ENCODE measurements at regions not wholly inside any gene's neighbourhood (a gene's known extent, or its start where the extent isn't known, plus 50 kb on each side); places are given as distances from the start of the nearest gene placed in this dataset.
A peak's percentile ranks its signal among the peaks of the same experiment; 100 is the strongest.

DNA sequence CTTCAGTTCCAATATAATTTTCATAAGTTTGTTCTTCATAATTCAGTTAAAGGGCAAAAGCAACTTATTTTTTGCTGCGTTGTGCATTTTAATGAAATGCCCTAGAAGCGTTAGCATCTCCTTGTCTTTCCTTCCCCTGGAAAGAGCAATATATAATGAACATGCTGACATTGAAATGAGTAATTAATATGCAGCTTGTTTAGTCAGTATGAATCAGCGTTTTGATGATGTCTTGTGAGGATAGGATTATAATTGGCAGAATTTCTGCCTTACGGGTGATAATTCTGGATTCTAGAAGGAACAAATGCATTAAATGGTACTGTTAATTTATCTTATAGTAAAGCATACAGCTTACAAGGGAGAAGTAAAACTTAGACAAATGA is 152.3 kb upstream of the MMADHC start:
- DNase-seq (ENCODE audit: missing footprints) = no peak
- no peak for ATAC-seq
- intact Hi-C loops (cut with DNase I) = no loop called here

GRCh38 chr2:149739171-149739882 is 151.8 kb upstream of the MMADHC start:
- ATAC-seq = no peak
- DNase-seq (ENCODE audit: missing footprints) = no peak
- intact Hi-C loops (cut with DNase I) = no loop called here

GRCh38 chr2:149738767-149739166 is 151.2 kb upstream of the MMADHC start:
- ATAC-seq = no peak
- no peak for DNase-seq (ENCODE audit: missing footprints)
- intact Hi-C loops (cut with DNase I) = no loop called here

DNA sequence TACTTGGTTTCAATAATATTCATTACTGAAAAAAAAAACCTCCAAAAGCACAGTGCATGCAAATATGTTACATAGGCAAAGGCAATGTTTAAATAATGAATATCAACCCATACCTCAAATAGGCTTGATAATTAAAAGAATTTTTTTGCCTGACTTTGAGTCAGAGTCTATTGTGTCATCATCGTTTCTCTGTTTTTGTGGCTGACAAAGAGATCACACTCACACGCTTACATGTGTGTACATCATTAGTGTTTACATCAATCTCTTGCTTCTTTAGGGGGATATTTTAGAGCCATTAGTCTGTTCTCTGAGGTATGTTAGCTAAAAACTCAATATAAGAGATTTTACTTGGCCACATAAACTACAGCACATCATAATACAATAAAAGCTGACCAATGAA is 150.3 kb upstream of the MMADHC start:
- ATAC-seq = no peak
- no peak for DNase-seq (ENCODE audit: missing footprints)
- intact Hi-C loops (cut with DNase I) = no loop called here

- DNase-seq (ENCODE audit: missing footprints) = no peak
- no peak for ATAC-seq
- intact Hi-C loops (cut with DNase I) = no loop called here
Measured at GRCh38 chr2:149735237-149735958, 147.8 kb upstream of the MMADHC start.

GRCh38 chr2:149733936-149734685 is 146.5 kb upstream of the MMADHC start:
- intact Hi-C loops (cut with DNase I) = no loop called here
- ATAC-seq = no peak

GRCh38 chr2:149732730-149733290 is 145.2 kb upstream of the MMADHC start:
- no peak for ATAC-seq
- intact Hi-C loops (cut with DNase I) = no loop called here
- no peak for DNase-seq (ENCODE audit: missing footprints)

More at GRCh38 chr2:149733936-149734685, 146.5 kb upstream of the MMADHC start:
- DNase-seq (ENCODE audit: missing footprints) = no peak

- DNase-seq (ENCODE audit: missing footprints) (no peak), ATAC-seq (no peak)
- intact Hi-C loops (cut with DNase I) = no loop called here
Measured at GRCh38 chr2:149732001-149732685, 144.6 kb upstream of the MMADHC start.

GRCh38 chr2:149731079-149731478 is 143.5 kb upstream of the MMADHC start:
- intact Hi-C loops (cut with DNase I) = no loop called here
- ATAC-seq = peak; percentile 72
- DNase-seq (ENCODE audit: missing footprints) = no peak

GRCh38 chr2:149729586-149729985 is 142.0 kb upstream of the MMADHC start:
- ATAC-seq (no peak), DNase-seq (ENCODE audit: missing footprints) (no peak)
- intact Hi-C loops (cut with DNase I) = no loop called here

- no peak for DNase-seq (ENCODE audit: missing footprints)
- no peak for ATAC-seq
- intact Hi-C loops (cut with DNase I) = no loop called here
Measured at GRCh38 chr2:149727927-149728326, 140.4 kb upstream of the MMADHC start.

- intact Hi-C loops (cut with DNase I) = no loop called here
- DNase-seq (ENCODE audit: missing footprints) = no peak
Measured at GRCh38 chr2:149725234-149725633, 137.7 kb upstream of the MMADHC start.

DNA sequence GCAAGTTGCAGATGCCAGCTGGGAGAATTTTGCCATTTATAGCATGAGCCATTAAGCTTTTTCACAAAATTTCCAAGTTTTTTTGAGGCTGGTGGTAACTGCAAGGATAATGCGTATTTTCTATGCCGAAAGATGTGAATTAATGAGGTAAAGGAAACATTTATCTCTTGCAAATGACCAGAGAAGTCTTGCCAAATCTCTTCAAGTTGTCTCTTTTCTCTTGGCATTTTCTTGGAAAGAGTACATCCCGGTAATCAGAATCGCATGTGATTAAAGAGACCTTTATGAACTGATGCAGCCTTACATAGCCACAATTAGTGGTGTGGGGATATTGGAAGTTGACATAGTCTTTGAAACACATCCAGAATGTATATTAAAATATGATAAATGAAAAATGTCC is 136.5 kb upstream of the MMADHC start:
- intact Hi-C loops (cut with DNase I) = no loop called here
- DNase-seq (ENCODE audit: missing footprints) = no peak
- ATAC-seq = no peak

More at GRCh38 chr2:149725234-149725633, 137.7 kb upstream of the MMADHC start:
- no peak for ATAC-seq

DNA sequence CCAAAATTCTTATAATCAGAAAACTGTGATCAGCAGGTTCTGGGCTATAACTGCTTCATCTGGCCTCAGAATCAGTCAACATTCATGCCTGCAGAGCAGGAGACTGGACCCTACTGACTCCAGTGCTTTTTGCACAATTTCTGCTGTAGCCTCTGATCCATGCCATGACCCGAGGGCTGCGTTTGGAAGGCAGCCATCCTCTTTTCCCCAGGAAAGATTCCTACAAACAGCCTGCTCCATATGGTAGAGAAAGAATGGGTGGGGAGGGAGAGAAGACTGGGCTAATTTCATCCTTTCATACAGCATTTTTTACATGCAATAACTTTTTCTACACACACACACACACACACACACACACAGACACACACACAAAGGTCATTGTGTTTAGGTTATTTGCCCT is 133.0 kb upstream of the MMADHC start:
- DNase-seq (ENCODE audit: missing footprints) (no peak), ATAC-seq (no peak)
- intact Hi-C loops (cut with DNase I) = no loop called here

DNA sequence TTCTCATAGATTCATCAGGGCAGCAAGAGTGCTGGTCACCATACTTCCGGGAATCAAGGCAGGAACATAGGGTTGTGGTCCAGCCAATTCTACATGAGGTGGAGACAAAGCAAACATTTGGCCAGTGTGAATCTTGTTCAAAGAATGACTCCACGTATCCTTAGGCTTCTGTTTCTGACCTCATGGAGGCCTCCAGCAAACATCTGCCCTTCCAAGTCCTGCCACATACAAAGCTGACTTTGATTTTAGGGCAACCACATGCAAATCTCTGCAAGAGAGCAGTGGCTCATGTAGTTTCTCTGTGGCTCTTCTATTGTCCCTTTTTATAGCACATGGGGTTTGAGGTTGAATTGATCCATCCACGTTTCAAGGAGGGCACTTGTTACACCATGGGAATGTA is 132.1 kb upstream of the MMADHC start:
- no peak for ATAC-seq
- no peak for DNase-seq (ENCODE audit: missing footprints)
- intact Hi-C loops (cut with DNase I) = no loop called here

- ATAC-seq (no peak), DNase-seq (ENCODE audit: missing footprints) (no peak)
- intact Hi-C loops (cut with DNase I) = no loop called here
Measured at GRCh38 chr2:149716687-149717086, 129.1 kb upstream of the MMADHC start.

DNA sequence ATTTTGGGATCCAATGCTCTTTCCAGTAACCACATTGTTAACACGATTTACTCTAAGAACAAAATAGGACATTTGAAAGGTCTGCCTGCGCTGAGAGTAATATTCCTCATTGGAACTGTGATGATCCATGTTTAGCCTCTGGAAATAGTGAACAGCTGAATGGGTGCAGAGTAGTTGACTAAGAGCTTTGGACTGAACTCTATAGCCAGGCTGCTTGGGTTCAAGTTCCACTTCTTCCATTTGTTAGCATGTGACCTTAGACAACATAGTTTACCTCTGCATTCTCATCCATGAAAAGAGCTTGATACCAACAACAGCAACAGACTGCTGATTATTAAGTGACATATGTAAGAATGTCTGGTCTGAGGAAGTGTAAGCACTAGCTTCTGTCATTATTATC is 128.3 kb upstream of the MMADHC start:
- DNase-seq (ENCODE audit: missing footprints) (no peak), ATAC-seq (no peak)
- intact Hi-C loops (cut with DNase I) = no loop called here

GRCh38 chr2:149715005-149715592 is 127.5 kb upstream of the MMADHC start:
- ATAC-seq = no peak
- intact Hi-C loops (cut with DNase I) = no loop called here
- no peak for DNase-seq (ENCODE audit: missing footprints)

All from Right ventricle myocardium inferior (tissue), 1 donor.